ENCODE measurements at regions not wholly inside any gene's neighbourhood (a gene's known extent, or its start where the extent isn't known, plus 50 kb on each side); places are given as distances from the start of the nearest gene placed in this dataset.

DNA sequence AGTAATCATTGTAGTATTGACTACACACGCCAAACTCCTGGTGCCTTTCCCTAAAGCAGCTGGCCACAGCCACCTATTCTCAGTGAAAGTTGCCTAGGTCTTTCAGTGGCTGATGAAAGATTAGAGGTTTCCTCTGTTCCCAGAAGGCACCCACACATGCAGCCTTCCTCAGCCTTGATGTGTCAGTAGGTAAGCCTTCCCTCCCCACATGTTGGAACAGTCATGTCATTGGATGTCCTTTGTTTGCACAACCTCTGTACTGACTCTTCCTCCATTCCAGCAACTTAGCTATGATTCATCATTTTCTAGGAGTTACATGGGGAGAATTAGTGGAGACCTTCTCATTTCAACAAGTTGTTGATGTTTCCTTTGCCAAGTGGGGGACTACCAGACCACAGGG lies 630.8 kb upstream of the SLC39A10 start:
- H3K36me3 Mint-ChIP-seq = no peaks in the 10 kb centered on the region
- no peak for DNase-seq
- H3K27me3 Mint-ChIP-seq = peaks cover 4 to 10% of the 10 kb centered on the region in 2 donors
- no peaks in the 10 kb centered on the region for H3K9me3 ChIP-seq (ENCODE audit: low read length)
- H3K4me1 ChIP-seq (ENCODE audit: insufficient read depth, low read length) = no peaks in the 10 kb centered on the region
- no peaks in the 10 kb centered on the region for H3K9me3 Mint-ChIP-seq
- H3K4me1 Mint-ChIP-seq = no peaks in the 10 kb centered on the region
- POLR2A ChIA-PET = no interaction called here
- no peaks in the 10 kb centered on the region for H3K27me3 ChIP-seq (ENCODE audit: insufficient read depth, low read length, poor library complexity, severe bottlenecking)
- H3K4me3 Mint-ChIP-seq = no peak overlapping the region
- H3K27ac ChIP-seq (ENCODE audit: low read depth, low read length) = no peak overlapping the region
- H3K27ac Mint-ChIP-seq = no peak overlapping the region
- no peaks in the 10 kb centered on the region for H3K36me3 ChIP-seq (ENCODE audit: insufficient read depth, low read length)
- CTCF ChIA-PET = no interaction called here
- no peak overlapping the region for H3K4me3 ChIP-seq (ENCODE audit: low read length)

DNA sequence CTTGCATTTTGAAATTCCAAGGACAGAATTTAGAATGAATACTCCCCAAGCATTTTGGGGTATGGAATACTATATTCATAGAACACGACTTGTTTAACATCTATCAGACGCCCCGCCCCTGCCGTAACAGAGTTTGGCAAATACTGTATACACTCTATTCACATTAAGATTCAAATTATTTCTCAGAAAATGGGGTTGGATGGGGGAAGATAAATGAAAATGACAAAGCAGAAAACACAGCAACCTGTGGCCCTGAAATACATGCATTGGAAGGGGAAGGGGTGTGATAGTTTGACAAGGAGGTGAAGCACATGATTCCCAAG lies 634.6 kb upstream of the SLC39A10 start:
- no peaks in the 10 kb centered on the region for H3K27me3 ChIP-seq (ENCODE audit: insufficient read depth, low read length, poor library complexity, severe bottlenecking)
- Mint-ChIP-seq H3K27me3 (peaks cover 4 to 10% of the 10 kb centered on the region in 2 donors), H3K36me3 (no peaks in the 10 kb centered on the region), H3K4me3 (no peak overlapping the region), H3K9me3 (no peaks in the 10 kb centered on the region), H3K4me1 (no peaks in the 10 kb centered on the region), H3K27ac (no peak overlapping the region)
- no peaks in the 10 kb centered on the region for H3K4me1 ChIP-seq (ENCODE audit: insufficient read depth, low read length)
- CTCF ChIA-PET = no interaction called here
- POLR2A ChIA-PET = no interaction called here
- no peak for DNase-seq
- no peak overlapping the region for H3K4me3 ChIP-seq (ENCODE audit: low read length)
- no peak overlapping the region for H3K27ac ChIP-seq (ENCODE audit: low read depth, low read length)
- H3K9me3 ChIP-seq (ENCODE audit: low read length) = no peaks in the 10 kb centered on the region
- no peaks in the 10 kb centered on the region for H3K36me3 ChIP-seq (ENCODE audit: insufficient read depth, low read length)

DNA sequence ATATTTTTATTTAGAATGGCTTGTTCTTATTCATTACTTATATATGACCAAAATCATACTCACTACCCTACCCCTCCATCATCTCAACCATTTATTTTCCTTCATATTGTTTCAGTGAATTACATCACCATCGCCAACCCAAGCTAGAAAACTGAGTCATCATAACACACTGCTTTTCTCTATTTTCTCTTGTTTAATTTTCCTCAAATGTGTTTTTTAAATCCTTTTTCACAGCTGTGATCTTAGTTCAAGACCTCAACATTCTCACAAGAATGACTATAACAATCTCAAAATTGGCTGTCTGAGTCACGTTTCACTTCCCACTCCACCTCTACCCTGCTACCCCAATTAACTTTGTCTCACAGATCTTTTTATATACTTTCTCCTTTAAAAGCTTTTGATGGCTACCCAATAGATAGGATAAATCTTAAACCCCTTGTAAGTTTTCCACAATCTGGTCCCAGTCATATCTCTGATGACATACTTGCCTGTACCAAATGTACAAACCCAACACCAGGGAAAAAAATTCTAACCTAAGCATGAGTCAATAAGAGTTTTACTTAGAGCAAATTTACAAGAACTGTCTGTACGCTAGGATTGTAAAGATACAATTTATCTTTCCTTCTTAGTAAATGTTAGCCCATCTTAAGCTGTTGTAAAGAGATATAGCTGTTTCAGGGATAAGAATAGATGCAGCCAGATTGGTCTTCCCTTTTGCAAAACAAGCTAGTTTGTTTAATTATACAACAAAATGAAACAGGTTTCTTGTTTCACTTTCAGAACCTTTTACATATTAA lies 635.1 kb upstream of the SLC39A10 start:
- Mint-ChIP-seq H3K27me3 (peaks cover 4 to 10% of the 10 kb centered on the region in 2 donors), H3K4me3 (no peak overlapping the region), H3K27ac (no peak overlapping the region), H3K36me3 (no peaks in the 10 kb centered on the region), H3K4me1 (no peaks in the 10 kb centered on the region), H3K9me3 (no peaks in the 10 kb centered on the region)
- H3K27me3 ChIP-seq (ENCODE audit: insufficient read depth, low read length, poor library complexity, severe bottlenecking) = no peaks in the 10 kb centered on the region
- H3K4me1 ChIP-seq (ENCODE audit: insufficient read depth, low read length) = no peaks in the 10 kb centered on the region
- H3K4me3 ChIP-seq (ENCODE audit: low read length) = no peak overlapping the region
- H3K27ac ChIP-seq (ENCODE audit: low read depth, low read length) = no peak overlapping the region
- no peaks in the 10 kb centered on the region for H3K36me3 ChIP-seq (ENCODE audit: insufficient read depth, low read length)
- DNase-seq = no peak
- no peaks in the 10 kb centered on the region for H3K9me3 ChIP-seq (ENCODE audit: low read length)
- CTCF ChIA-PET = no interaction called here
- POLR2A ChIA-PET = no interaction called here

GRCh38 chr2:195018462-195018861 lies 638.6 kb upstream of the SLC39A10 start:
- ChIA-PET CTCF (no interaction called here), POLR2A (no interaction called here)
- no peaks in the 10 kb centered on the region for H3K4me1 ChIP-seq (ENCODE audit: insufficient read depth, low read length)
- no peaks in the 10 kb centered on the region for H3K27me3 Mint-ChIP-seq
- no peaks in the 10 kb centered on the region for H3K4me1 Mint-ChIP-seq
- H3K36me3 ChIP-seq (ENCODE audit: insufficient read depth, low read length) = no peaks in the 10 kb centered on the region
- H3K27me3 ChIP-seq (ENCODE audit: insufficient read depth, low read length, poor library complexity, severe bottlenecking) = no peaks in the 10 kb centered on the region
- H3K4me3 ChIP-seq (ENCODE audit: low read length) = no peak overlapping the region
- H3K27ac Mint-ChIP-seq = no peak overlapping the region
- no peaks in the 10 kb centered on the region for H3K9me3 ChIP-seq (ENCODE audit: low read length)
- H3K36me3 Mint-ChIP-seq = no peaks in the 10 kb centered on the region
- H3K4me3 Mint-ChIP-seq = no peak overlapping the region
- no peak overlapping the region for H3K27ac ChIP-seq (ENCODE audit: low read depth, low read length)
- no peak for DNase-seq
- no peaks in the 10 kb centered on the region for H3K9me3 Mint-ChIP-seq

DNA sequence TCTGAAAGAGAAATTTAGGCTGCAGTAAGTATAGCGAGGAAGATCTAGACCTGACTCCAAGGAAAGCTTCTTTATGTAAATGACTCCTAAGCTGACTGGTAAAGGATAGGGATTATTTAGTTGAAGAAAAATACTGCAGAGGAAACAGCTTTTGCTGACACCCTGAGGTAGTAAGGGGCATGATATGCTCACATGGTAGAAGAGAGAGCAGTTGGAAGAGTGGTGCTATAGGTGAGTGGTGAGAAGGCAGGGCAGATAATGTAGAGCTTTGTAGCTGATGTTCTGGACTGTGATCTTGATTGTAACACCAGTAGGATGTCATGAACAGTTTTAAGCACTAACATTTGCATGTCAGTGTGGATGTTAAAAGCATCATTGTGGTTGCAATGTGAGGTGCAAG lies 639.1 kb upstream of the SLC39A10 start:
- H3K36me3 ChIP-seq (ENCODE audit: insufficient read depth, low read length) = no peaks in the 10 kb centered on the region
- no peak overlapping the region for H3K4me3 ChIP-seq (ENCODE audit: low read length)
- H3K27me3 Mint-ChIP-seq = no peaks in the 10 kb centered on the region
- ChIA-PET POLR2A (no interaction called here), CTCF (no interaction called here)
- H3K4me3 Mint-ChIP-seq = no peak overlapping the region
- no peak overlapping the region for H3K27ac Mint-ChIP-seq
- H3K27ac ChIP-seq (ENCODE audit: low read depth, low read length) = no peak overlapping the region
- DNase-seq = no peak
- no peaks in the 10 kb centered on the region for H3K36me3 Mint-ChIP-seq
- H3K9me3 ChIP-seq (ENCODE audit: low read length) = no peaks in the 10 kb centered on the region
- H3K4me1 ChIP-seq (ENCODE audit: insufficient read depth, low read length) = no peaks in the 10 kb centered on the region
- H3K27me3 ChIP-seq (ENCODE audit: insufficient read depth, low read length, poor library complexity, severe bottlenecking) = no peaks in the 10 kb centered on the region
- no peaks in the 10 kb centered on the region for H3K4me1 Mint-ChIP-seq
- H3K9me3 Mint-ChIP-seq = no peaks in the 10 kb centered on the region

- H3K4me1 ChIP-seq (ENCODE audit: insufficient read depth, low read length) = no peaks in the 10 kb centered on the region
- H3K27me3 ChIP-seq (ENCODE audit: insufficient read depth, low read length, poor library complexity, severe bottlenecking) = no peaks in the 10 kb centered on the region
- ChIA-PET POLR2A (no interaction called here), CTCF (no interaction called here)
- Mint-ChIP-seq H3K36me3 (no peaks in the 10 kb centered on the region), H3K4me3 (no peak overlapping the region), H3K27ac (no peak overlapping the region), H3K4me1 (no peaks in the 10 kb centered on the region), H3K27me3 (no peaks in the 10 kb centered on the region), H3K9me3 (peaks cover 0 to 2% (median 0%) of the 10 kb centered on the region in 5 donors)
- no peaks in the 10 kb centered on the region for H3K36me3 ChIP-seq (ENCODE audit: insufficient read depth, low read length)
- H3K4me3 ChIP-seq (ENCODE audit: low read length) = no peak overlapping the region
- no peaks in the 10 kb centered on the region for H3K9me3 ChIP-seq (ENCODE audit: low read length)
- no peak for DNase-seq
- no peak overlapping the region for H3K27ac ChIP-seq (ENCODE audit: low read depth, low read length)
These were observed 640.2 kb upstream of the SLC39A10 start for GRCh38 chr2:195016841-195017240.

DNA sequence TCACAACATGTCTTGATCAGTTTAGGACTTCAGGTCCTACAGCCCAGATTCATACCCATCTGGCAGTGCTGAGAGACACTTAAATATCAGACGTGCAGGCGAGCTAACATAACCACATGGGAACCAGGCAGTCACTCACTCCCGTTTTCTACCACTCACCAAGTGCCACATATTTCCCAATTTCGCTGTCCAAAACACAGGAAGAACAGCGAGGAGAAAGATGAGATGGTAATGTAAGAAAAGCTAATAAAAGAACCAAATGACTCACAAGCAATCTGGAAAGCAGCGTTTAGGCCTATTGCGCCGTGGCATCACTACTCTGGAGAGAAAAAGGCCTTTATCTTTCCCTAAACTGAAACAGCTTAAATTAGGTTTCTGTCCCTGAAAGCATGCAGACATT lies 647.8 kb upstream of the SLC39A10 start:
- H3K27me3 Mint-ChIP-seq = peaks cover 0 to 1% of the 10 kb centered on the region in 2 donors
- no peaks in the 10 kb centered on the region for H3K9me3 ChIP-seq (ENCODE audit: low read length)
- no peaks in the 10 kb centered on the region for H3K36me3 Mint-ChIP-seq

GRCh38 chr2:195006856-195007255 lies 650.2 kb upstream of the SLC39A10 start:
- Histone ChIP-seq H3K27ac (ENCODE audit: low read depth, low read length) (no peak overlapping the region), H3K4me1 (ENCODE audit: insufficient read depth, low read length) (no peaks in the 10 kb centered on the region), H3K27me3 (ENCODE audit: insufficient read depth, low read length, poor library complexity, severe bottlenecking) (no peaks in the 10 kb centered on the region), H3K9me3 (ENCODE audit: low read length) (no peaks in the 10 kb centered on the region), H3K36me3 (ENCODE audit: insufficient read depth, low read length) (no peaks in the 10 kb centered on the region), H3K4me3 (ENCODE audit: low read length) (no peak overlapping the region)
- no peak overlapping the region for H3K27ac Mint-ChIP-seq
- no peaks in the 10 kb centered on the region for H3K36me3 Mint-ChIP-seq
- no peaks in the 10 kb centered on the region for H3K4me1 Mint-ChIP-seq
- no peak for DNase-seq
- CTCF ChIA-PET = no interaction called here
- H3K4me3 Mint-ChIP-seq = no peak overlapping the region
- peaks cover 0 to 1% of the 10 kb centered on the region in 2 donors for H3K27me3 Mint-ChIP-seq
- H3K9me3 Mint-ChIP-seq = no peaks in the 10 kb centered on the region
- POLR2A ChIA-PET = no interaction called here

More for the DNA sequence above, 647.8 kb upstream of the SLC39A10 start:
- Histone ChIP-seq H3K4me1 (ENCODE audit: insufficient read depth, low read length) (no peaks in the 10 kb centered on the region), H3K36me3 (ENCODE audit: insufficient read depth, low read length) (no peaks in the 10 kb centered on the region), H3K27me3 (ENCODE audit: insufficient read depth, low read length, poor library complexity, severe bottlenecking) (no peaks in the 10 kb centered on the region), H3K4me3 (ENCODE audit: low read length) (no peak overlapping the region), H3K27ac (ENCODE audit: low read depth, low read length) (no peak overlapping the region)
- Mint-ChIP-seq H3K27ac (no peak overlapping the region), H3K9me3 (peaks cover 0 to 2% (median 0%) of the 10 kb centered on the region in 5 donors), H3K4me3 (no peak overlapping the region), H3K4me1 (no peaks in the 10 kb centered on the region)
- CTCF ChIA-PET = no interaction called here
- POLR2A ChIA-PET = no interaction called here
- DNase-seq = no peak
